ENCODE measurements at regions not wholly inside any gene's neighbourhood (a gene's known extent, or its start where the extent isn't known, plus 50 kb on each side); places are given as distances from the start of the nearest gene placed in this dataset.

- Histone ChIP-seq H2AFZ (replicated peaks) (no peak overlapping the region), H3K27me3 (no peaks in the 10 kb centered on the region), H3F3A (ENCODE audit: low read depth) (no peaks in the 10 kb centered on the region), H3K4me1 (peaks cover 14% of the 10 kb centered on the region), H3K9ac (no peak overlapping the region), H4K20me1 (ENCODE audit: low read depth) (no peaks in the 10 kb centered on the region), H3K79me2 (ENCODE audit: low read depth) (no peaks in the 10 kb centered on the region), H3K27ac (no peak overlapping the region), H3K4me2 (no peak overlapping the region), H3K36me3 (no peaks in the 10 kb centered on the region), H3K4me3 (no peak overlapping the region), H3K9me3 (ENCODE audit: low read depth) (no peaks in the 10 kb centered on the region)
- H3K27me3 Mint-ChIP-seq (ENCODE audit: insufficient read depth, low read depth), result peaks cover 2% of the 10 kb centered on the region
- H3K27ac Mint-ChIP-seq, result no peak overlapping the region
- peaks cover 38% of the 10 kb centered on the region for H3K4me1 Mint-ChIP-seq
- no peaks in the 10 kb centered on the region for H3K9me3 Mint-ChIP-seq
- TF ChIP-seq EZH2phosphoT487 (IDR thresholded peaks at IDR 0.05), result no peak
- TF ChIP-seq CTCF (IDR thresholded peaks at IDR 0.05), result no peak
- TF ChIP-seq EZH2 (IDR thresholded peaks at IDR 0.05), result no peak
- no peaks in the 10 kb centered on the region for H3K36me3 Mint-ChIP-seq
- no peak overlapping the region for H3K4me3 Mint-ChIP-seq
- DNase-seq (ENCODE audit: low spot score), result no peak
Observed at GRCh38 chr3:28841441-28841840, 439.4 kb upstream of the RBMS3 start.

GRCh38 chr3:28844298-28845005, 436.4 kb upstream of the RBMS3 start:
- peak overlapping the region; percentile 43 for H3K4me2 ChIP-seq
- no peak overlapping the region for H3K4me3 ChIP-seq
- H3K9me3 ChIP-seq (ENCODE audit: low read depth), result no peaks in the 10 kb centered on the region
- H3F3A ChIP-seq (ENCODE audit: low read depth), result no peaks in the 10 kb centered on the region
- no peaks in the 10 kb centered on the region for H3K36me3 Mint-ChIP-seq
- H3K27me3 ChIP-seq, result no peaks in the 10 kb centered on the region
- H4K20me1 ChIP-seq (ENCODE audit: low read depth), result no peaks in the 10 kb centered on the region
- H3K9ac ChIP-seq, result no peak overlapping the region
- no peak overlapping the region for H3K4me3 Mint-ChIP-seq
- no peak overlapping the region for H3K27ac Mint-ChIP-seq
- peaks cover 46% of the 10 kb centered on the region for H3K4me1 Mint-ChIP-seq
- no peaks in the 10 kb centered on the region for H3K36me3 ChIP-seq
- TF ChIP-seq EZH2phosphoT487 (IDR thresholded peaks at IDR 0.05) (no peak), EZH2 (IDR thresholded peaks at IDR 0.05) (no peak), CTCF (IDR thresholded peaks at IDR 0.05) (no peak)
- H3K4me1 ChIP-seq, result peaks cover 14% of the 10 kb centered on the region
- no peaks in the 10 kb centered on the region for H3K79me2 ChIP-seq (ENCODE audit: low read depth)
- H3K9me3 Mint-ChIP-seq, result no peaks in the 10 kb centered on the region
- peaks cover 2% of the 10 kb centered on the region for H3K27me3 Mint-ChIP-seq (ENCODE audit: insufficient read depth, low read depth)
- DNase-seq (ENCODE audit: low spot score), result peak; percentile 20
- no peak overlapping the region for H3K27ac ChIP-seq
- H2AFZ ChIP-seq (replicated peaks), result peak overlapping the region; percentile 8

- Histone ChIP-seq H3K4me2 (peak overlapping the region; percentile 43), H3K27me3 (no peaks in the 10 kb centered on the region), H3K9me3 (ENCODE audit: low read depth) (no peaks in the 10 kb centered on the region), H3K4me3 (no peak overlapping the region), H3K79me2 (ENCODE audit: low read depth) (no peaks in the 10 kb centered on the region), H4K20me1 (ENCODE audit: low read depth) (no peaks in the 10 kb centered on the region), H3K9ac (no peak overlapping the region), H2AFZ (replicated peaks) (peak overlapping the region; percentile 8), H3K27ac (no peak overlapping the region), H3K4me1 (peaks cover 14% of the 10 kb centered on the region), H3K36me3 (no peaks in the 10 kb centered on the region), H3F3A (ENCODE audit: low read depth) (no peaks in the 10 kb centered on the region)
- no peaks in the 10 kb centered on the region for H3K36me3 Mint-ChIP-seq
- H3K4me3 Mint-ChIP-seq, result no peak overlapping the region
- no peak overlapping the region for H3K27ac Mint-ChIP-seq
- peaks cover 46% of the 10 kb centered on the region for H3K4me1 Mint-ChIP-seq
- H3K27me3 Mint-ChIP-seq (ENCODE audit: insufficient read depth, low read depth), result peaks cover 2% of the 10 kb centered on the region
- no peak for TF ChIP-seq EZH2 (IDR thresholded peaks at IDR 0.05)
- TF ChIP-seq EZH2phosphoT487 (IDR thresholded peaks at IDR 0.05), result no peak
- no peak for TF ChIP-seq CTCF (IDR thresholded peaks at IDR 0.05)
- no peak for DNase-seq (ENCODE audit: low spot score)
- no peaks in the 10 kb centered on the region for H3K9me3 Mint-ChIP-seq
Observed at GRCh38 chr3:28845006-28845324, 435.9 kb upstream of the RBMS3 start.
